ENCODE measurements at regions not wholly inside any gene's neighbourhood (a gene's known extent, or its start where the extent isn't known, plus 50 kb on each side); places are given as distances from the start of the nearest gene placed in this dataset.

DNA sequence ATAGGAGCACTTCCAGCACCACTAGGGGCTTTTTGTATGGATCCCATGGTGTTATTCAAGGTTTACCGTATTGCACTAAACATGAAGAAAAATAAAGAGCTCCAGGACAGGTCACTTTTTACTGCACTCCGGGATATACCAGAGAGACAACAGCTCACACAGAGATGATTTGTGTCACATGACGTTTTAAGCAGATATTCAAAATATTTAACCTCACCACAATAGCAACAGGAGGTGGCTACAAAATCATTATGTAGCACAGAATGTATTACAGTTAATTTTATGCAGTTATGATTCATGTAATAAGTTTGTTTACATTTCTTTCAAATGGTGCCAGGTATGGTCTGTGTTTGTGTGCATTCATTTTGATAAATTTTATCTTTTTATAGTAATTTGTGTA lies 100.6 kb downstream of the LUZP4 start:
- POLR2A ChIA-PET, result interaction anchor here (0.6 kb wide), 1 partner anchor 1247 kb away, joined by 3 read pairs; no protein-coding TSS in a partner anchor
- H3K4me3 ChIP-seq (ENCODE audit: low read depth in 2 of 2, low read length in 2 of 2), result no peak overlapping the region
- CTCF ChIA-PET, result no interaction called here
- in situ Hi-C loops (cut with HindIII; ENCODE audit: low pct_unique_long_range_greater_than_20kb, low sequenced_read_pairs) (no loop called here), intact Hi-C loops (cut with micrococcal nuclease; ENCODE audit: unreplicated experiment) (no loop called here)
- BruUV-seq (replicated peaks), result no TSS peak
- no peaks in the 10 kb centered on the region for H3K27me3 ChIP-seq (ENCODE audit: control insufficient read depth, insufficient read depth, low read length)
- H3K9me3 ChIP-seq (ENCODE audit: control insufficient read depth, insufficient read depth, low read depth, low read length), result no peaks in the 10 kb centered on the region
- DNase-seq (ENCODE audit: low read depth, low spot score), result no peak
- H3K36me3 ChIP-seq (ENCODE audit: control insufficient read depth, insufficient read depth, low read length), result no peaks in the 10 kb centered on the region
- ATAC-seq, result no peak
- no peaks in the 10 kb centered on the region for H3K4me1 ChIP-seq (ENCODE audit: control insufficient read depth, insufficient read depth, low read length)
- H3K27ac ChIP-seq (ENCODE audit: low read length), result no peak overlapping the region
- TF ChIP-seq, protein P1, sequence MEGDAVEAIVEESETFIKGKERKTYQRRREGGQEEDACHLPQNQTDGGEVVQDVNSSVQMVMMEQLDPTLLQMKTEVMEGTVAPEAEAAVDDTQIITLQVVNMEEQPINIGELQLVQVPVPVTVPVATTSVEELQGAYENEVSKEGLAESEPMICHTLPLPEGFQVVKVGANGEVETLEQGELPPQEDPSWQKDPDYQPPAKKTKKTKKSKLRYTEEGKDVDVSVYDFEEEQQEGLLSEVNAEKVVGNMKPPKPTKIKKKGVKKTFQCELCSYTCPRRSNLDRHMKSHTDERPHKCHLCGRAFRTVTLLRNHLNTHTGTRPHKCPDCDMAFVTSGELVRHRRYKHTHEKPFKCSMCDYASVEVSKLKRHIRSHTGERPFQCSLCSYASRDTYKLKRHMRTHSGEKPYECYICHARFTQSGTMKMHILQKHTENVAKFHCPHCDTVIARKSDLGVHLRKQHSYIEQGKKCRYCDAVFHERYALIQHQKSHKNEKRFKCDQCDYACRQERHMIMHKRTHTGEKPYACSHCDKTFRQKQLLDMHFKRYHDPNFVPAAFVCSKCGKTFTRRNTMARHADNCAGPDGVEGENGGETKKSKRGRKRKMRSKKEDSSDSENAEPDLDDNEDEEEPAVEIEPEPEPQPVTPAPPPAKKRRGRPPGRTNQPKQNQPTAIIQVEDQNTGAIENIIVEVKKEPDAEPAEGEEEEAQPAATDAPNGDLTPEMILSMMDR (IDR thresholded peaks at IDR 0.05), result no peak; the same call in 1 of the 2 replicates
- TF ChIP-seq SIN3A (IDR thresholded peaks at IDR 0.05; ENCODE audit: borderline replicate concordance, insufficient read depth, low read depth, low read length) (no peak), POLR2AphosphoS5 (IDR thresholded peaks at IDR 0.05; ENCODE audit: low read depth, low read length) (no peak), TCF7L2 (IDR thresholded peaks at IDR 0.05; ENCODE audit: low read depth, low read length) (no peak)
- TF ChIP-seq, protein P2, sequence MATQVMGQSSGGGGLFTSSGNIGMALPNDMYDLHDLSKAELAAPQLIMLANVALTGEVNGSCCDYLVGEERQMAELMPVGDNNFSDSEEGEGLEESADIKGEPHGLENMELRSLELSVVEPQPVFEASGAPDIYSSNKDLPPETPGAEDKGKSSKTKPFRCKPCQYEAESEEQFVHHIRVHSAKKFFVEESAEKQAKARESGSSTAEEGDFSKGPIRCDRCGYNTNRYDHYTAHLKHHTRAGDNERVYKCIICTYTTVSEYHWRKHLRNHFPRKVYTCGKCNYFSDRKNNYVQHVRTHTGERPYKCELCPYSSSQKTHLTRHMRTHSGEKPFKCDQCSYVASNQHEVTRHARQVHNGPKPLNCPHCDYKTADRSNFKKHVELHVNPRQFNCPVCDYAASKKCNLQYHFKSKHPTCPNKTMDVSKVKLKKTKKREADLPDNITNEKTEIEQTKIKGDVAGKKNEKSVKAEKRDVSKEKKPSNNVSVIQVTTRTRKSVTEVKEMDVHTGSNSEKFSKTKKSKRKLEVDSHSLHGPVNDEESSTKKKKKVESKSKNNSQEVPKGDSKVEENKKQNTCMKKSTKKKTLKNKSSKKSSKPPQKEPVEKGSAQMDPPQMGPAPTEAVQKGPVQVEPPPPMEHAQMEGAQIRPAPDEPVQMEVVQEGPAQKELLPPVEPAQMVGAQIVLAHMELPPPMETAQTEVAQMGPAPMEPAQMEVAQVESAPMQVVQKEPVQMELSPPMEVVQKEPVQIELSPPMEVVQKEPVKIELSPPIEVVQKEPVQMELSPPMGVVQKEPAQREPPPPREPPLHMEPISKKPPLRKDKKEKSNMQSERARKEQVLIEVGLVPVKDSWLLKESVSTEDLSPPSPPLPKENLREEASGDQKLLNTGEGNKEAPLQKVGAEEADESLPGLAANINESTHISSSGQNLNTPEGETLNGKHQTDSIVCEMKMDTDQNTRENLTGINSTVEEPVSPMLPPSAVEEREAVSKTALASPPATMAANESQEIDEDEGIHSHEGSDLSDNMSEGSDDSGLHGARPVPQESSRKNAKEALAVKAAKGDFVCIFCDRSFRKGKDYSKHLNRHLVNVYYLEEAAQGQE (IDR thresholded peaks at IDR 0.05; ENCODE audit: insufficient read depth in 1 of 2, low read depth in 2 of 2, low read length in 1 of 2), result no peak

DNA sequence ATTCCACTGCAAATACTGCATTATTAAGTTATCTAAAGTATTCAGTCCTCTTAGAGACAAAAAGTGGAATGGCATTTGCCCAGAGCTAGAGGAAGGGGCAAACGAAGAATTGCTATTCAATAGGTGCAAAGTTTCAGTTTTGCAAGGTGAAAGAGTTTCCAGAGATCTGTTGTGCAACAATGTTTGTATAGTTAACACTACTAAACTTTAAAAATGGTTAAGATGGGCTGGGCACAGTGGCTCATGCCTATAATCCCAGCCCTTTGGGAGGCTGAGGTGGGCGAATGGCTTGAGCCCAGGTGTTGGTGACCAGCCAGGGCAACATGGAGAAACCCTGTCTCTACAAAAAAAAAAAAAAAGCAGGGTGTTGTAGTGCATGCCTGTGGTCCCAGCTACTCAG lies 102.5 kb downstream of the LUZP4 start:
- no peaks in the 10 kb centered on the region for H3K27me3 ChIP-seq (ENCODE audit: control insufficient read depth, insufficient read depth, low read length)
- H3K4me1 ChIP-seq (ENCODE audit: control insufficient read depth, insufficient read depth, low read length), result no peaks in the 10 kb centered on the region
- DNase-seq (ENCODE audit: low read depth, low spot score), result no peak
- BruUV-seq (replicated peaks), result no TSS peak
- H3K4me3 ChIP-seq (ENCODE audit: low read depth in 2 of 2, low read length in 2 of 2), result no peak overlapping the region
- ATAC-seq, result no peak
- H3K9me3 ChIP-seq (ENCODE audit: control insufficient read depth, insufficient read depth, low read depth, low read length), result no peaks in the 10 kb centered on the region
- TF ChIP-seq, protein P2 (IDR thresholded peaks at IDR 0.05; ENCODE audit: insufficient read depth in 1 of 2, low read depth in 2 of 2, low read length in 1 of 2), result no peak
- TF ChIP-seq, protein P1 (IDR thresholded peaks at IDR 0.05), result no peak
- no peak for TF ChIP-seq POLR2AphosphoS5 (IDR thresholded peaks at IDR 0.05; ENCODE audit: low read depth, low read length)
- no peak for TF ChIP-seq SIN3A (IDR thresholded peaks at IDR 0.05; ENCODE audit: borderline replicate concordance, insufficient read depth, low read depth, low read length)
- no peak for TF ChIP-seq TCF7L2 (IDR thresholded peaks at IDR 0.05; ENCODE audit: low read depth, low read length)
- H3K36me3 ChIP-seq (ENCODE audit: control insufficient read depth, insufficient read depth, low read length), result no peaks in the 10 kb centered on the region
- in situ Hi-C loops (cut with HindIII; ENCODE audit: low pct_unique_long_range_greater_than_20kb, low sequenced_read_pairs), result no loop called here
- CTCF ChIA-PET, result no interaction called here
- intact Hi-C loops (cut with micrococcal nuclease; ENCODE audit: unreplicated experiment), result no loop called here
- H3K27ac ChIP-seq (ENCODE audit: low read length), result no peak overlapping the region
- POLR2A ChIA-PET, result no interaction called here
